Activated CD8-positive, alpha-beta memory T cell treated with anti-CD3 and anti-CD28 coated beads, Interleukin-2, amount 50 U/mL, for 48 hours (primary cell): ENCODE measurements at regions not wholly inside any gene's neighbourhood (a gene's known extent, or its start where the extent isn't known, plus 50 kb on each side); places are given as distances from the start of the nearest gene placed in this dataset.

Source experiments
- DNase-seq: peaks from one replicate; pipeline ENCODE4 v3.0.0-alpha.2; 2020

DNA sequence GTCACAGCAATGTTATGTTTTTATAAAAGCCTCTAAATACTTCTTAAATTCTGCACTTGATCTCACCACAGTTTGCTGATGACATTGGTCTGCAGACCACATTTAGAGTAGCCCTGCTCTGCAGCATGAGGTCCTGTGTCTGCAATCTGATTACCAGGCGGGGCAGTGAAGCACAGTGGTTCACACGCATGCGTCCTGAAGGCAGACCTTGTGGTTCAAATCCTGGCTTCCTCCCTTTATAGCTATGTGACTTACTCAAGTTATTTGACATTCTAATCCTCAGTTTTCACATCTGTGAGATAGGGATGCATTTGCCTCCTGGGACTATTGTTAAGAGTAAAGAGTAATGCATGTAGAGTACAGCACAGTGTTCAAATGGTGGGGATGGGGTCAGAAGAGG, 50.3 kb downstream of the BMAL2 start:
- DNase-seq = no peak

DNA sequence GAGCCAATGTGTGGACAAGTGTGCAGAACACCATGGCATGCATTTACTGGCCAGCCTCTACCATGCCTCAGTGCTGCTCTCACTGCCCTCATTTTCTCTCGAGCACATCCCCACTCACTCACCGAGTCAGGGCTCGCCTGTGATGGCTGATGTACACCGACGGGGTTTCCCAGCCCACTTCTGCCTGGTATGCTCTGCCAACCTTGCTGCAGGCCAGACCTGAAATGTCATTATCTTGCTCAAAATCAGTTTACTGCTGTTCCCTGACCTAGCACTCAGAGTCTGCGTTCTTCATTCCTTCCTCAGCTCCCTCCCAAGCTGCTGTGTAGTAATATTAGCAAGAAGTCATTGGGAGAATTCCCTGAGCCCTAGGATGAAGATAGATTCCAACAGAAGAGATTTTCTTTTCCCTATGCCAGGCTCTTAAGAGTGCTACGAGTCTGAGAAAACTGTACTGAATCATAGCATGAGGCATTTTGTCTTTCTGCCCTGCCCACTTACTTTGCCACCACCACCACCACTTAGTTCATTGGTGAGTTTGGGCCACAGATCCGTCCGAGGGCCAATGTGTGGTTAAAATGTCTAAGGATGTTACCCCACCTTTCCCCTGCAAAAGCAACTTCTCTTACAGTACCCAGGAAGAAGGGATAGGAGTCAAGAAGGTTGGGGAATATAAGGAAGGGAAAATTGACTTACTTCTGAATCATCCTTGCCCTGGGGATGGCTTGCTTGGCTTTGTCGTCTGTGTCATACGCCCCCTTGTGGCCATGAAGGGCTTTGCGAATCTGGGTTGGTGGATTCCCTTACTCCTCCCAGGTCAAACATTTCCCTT, 51.0 kb downstream of the BMAL2 start:
- DNase-seq = peak; percentile 84

DNA sequence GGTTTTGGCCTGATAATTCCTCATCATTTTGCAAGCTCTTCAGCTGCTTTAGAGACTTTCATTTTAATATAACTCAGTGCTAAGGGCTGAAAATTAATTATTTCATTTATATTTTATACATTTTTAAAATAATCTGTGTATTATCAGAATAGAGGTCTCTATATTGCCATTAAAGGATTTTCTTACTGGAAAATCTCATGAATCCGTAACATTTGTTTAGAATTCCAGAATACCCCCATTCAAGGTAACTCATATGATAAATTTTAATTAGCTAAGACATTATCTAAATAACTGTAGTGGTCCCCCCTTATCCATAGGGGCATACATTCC, 51.6 kb downstream of the BMAL2 start:
- no peak for DNase-seq

DNA sequence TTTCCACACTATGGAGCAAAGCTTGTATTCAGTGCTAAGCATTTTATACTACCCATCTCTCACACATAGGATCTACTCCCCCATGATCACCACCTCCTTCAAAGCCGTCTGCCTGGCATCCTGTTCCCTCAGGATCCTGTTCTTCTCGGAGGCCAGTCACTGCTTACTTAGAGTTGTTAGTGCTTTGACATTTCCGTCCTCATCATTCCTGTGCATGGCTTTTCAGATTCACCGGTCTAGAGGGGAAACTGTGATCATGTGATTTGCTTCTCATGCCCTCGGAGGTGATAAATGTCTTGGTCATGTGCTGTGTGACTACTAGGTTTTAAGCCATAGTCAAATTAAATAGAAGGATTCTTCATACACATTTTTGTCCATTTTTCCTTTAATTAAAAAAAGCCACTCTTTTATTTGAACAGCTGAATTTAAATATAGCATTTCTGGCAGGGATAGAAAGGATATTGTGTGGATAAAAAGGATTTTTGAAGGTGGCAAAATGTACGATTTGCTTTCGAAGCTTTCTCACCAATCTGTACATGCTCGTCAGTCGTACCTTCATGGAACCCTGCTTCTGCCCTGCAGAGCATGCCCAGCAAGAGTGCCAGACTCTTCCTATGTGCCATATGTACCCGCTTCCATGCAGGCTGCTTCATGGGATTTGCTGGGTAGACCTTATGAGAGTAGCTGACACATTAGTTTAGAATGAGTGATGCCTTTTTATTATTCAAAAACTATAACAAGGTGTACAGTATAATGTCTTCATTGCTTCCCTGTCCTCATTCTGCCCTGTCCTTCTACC, 53.3 kb downstream of the BMAL2 start:
- DNase-seq = no peak

DNA sequence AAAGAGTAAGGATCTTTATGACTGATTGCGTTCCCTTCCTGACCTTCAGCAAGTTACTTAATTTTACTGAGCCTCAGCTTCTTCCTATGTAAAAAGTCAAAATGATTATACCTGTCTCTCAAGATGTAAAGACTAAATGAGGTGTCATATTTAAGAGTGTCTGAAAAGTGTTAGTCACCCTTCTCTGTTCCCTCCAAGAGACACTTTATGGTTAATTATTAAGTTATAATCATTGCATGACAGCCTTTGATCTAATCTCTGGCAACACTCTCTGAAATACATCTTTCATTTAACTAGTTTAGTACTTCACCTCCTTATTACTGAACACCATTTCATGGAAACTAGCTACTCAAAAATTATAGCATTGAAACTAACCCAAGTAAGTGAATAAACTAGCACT, 54.8 kb downstream of the BMAL2 start:
- DNase-seq = no peak

DNA sequence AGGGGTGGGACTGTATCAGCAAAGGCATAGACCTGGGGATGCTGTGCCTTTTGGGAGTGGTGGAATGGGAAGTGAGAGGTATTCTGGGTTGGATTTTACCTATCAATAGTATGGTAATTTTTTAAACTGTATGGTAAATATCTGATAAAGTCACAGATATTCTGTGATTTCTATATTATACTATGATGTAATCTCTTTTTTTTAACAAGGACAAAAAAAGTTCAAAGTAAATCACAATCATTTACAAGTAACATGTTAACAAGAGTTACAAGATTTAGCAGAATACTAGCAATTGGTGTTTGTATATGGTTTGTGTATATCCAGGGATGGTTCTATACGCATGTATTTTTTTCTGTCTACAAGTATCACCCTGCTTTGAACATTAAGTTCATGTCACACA, 56.0 kb downstream of the BMAL2 start:
- DNase-seq = no peak

DNA sequence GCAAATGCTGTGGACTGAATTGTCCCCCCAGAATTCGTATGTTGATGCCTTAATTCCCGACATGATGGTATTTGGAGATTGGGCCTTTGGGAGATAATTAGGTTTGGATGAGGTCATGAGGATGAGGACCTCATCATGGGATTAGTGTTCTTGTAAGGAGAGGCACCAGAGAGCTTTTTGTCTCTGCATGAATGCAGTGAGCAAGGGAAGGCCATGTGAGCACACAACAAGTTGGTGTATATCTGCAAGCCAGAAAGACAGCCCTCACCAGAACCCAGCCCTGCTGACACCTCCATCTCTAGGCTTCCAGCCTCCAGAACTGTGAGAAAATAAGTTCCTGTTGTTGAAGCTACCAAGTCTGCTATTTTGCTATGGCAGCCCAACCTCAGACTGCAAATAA, 51.9 kb upstream of the SMCO2 start:
- DNase-seq = no peak

DNA sequence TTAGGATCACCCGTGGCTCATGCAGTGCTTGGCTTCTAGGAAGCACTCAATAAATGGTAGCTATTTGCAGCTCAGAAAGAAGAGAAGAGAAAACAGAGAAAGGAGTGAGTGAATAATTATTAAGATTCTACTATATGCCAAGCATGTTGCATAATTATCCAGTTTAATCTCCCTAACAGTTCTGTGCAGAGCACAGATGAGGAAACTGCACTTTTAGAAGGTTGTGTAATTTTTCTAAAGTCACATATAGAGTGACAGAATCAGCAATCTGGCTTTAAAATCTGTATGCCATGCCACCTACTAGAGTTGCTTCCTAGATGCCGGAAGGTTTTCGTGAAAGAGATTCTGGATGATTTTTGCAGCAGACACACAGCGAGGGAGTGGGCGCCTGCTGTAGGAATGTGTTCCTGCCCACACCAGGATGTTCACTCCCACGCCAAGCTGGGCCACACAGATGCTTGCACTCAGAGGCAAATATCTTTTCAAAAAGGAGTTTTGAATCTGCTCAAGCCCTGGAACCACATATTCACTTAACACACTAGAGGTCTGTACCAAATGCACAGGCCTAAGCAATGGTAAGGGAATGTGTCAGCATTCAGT, 50.2 kb upstream of the SMCO2 start:
- no peak for DNase-seq
